OCI-LY3 (cell line): ENCODE measurements at regions not wholly inside any gene's neighbourhood (a gene's known extent, or its start where the extent isn't known, plus 50 kb on each side); places are given as distances from the start of the nearest gene placed in this dataset.

Experiments used
- CTCF ChIP-seq: fragments of 200-600, 300-600 bp; sonication (generic); IDR thresholded peaks from 2 replicates; pipeline ENCODE4 v1.5.1; 2014; ENCODE audit warnings: antibody characterized with exemption, low read length, low read depth
- EZH2phosphoT487 ChIP-seq: fragments of 200-600 bp; shearing (Covaris generic); IDR thresholded peaks from 2 replicates; pipeline ENCODE4 v1.6.1; 2018; ENCODE audit warnings: antibody characterized with exemption, mixed run types, low read depth

GRCh38 chr11:88410056-88410455 is 72.5 kb upstream of the CTSC start:
- TF ChIP-seq CTCF (no peak), EZH2phosphoT487 (no peak)
